Fibroblast of skin of abdomen (primary cell): ENCODE measurements at regions not wholly inside any gene's neighbourhood (a gene's known extent, or its start where the extent isn't known, plus 50 kb on each side); places are given as distances from the start of the nearest gene placed in this dataset.

ENCODE experiments used
- DNase-seq: peaks from one replicate; pipeline ENCODE4 v3.0.0-alpha.2; 2013

DNA sequence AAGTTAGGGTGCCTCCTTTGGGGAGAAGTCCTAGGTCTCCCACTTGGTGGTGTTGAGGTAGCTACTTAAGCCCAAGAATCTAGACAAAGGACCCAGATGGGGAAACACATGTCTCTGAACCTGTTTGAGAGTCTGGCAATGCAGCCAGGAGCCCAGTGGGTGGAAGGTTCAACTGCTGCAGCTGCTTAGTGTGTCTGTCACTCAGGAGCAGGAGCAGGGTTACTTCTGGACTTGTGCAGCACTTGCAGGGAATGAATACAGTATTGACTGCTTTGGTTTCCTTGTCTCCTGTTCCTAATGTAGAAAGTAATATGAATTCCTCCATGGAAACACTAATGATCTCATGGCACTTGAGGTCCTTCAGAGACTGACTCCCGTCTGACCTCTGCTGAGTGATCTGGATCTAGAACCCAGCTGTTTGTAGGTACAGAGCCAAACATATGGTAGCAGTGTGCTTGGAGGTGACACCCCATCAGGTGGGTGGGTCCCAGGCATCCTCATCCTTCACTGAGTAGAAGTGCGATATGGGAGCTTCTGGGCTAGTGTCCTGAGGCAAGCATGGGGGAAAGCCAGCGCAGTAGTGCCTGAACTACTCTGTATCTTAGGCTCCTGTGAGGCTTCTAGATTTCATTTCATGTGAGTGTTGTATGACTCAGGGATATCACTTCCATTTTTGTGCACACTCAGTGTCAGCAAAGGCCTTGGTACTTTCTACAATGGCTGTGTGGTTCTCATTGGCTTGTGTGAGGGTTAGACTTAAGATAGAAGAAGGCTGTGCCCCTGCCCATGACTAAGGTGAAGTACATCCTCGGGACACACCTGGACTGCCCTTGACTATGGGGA lies 85.0 kb upstream of the WDR1 start:
- DNase-seq, result no peak

GRCh38 chr4:10200869-10201268 lies 84.3 kb upstream of the WDR1 start:
- DNase-seq, result no peak

DNA sequence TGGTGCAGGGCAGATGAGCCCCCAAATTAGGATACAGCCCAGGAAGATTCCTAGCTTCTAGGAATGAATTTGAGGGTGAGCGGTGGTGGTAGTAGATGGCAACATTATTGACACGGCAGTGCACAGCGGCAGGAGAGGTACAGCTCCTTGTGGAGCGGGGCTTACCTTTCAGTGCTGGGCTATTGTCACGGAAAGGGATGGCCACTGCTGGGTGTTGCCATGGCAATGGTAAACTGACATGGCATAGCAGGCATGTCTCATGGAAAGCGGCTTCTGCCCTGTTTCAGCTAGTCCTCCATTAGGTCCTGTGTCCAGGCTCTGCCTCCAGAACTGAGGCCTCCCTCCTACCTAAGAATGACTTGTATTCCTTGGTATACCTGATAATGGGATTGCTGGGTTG lies 81.8 kb upstream of the WDR1 start:
- DNase-seq, result no peak

GRCh38 chr4:10197952-10198351 lies 81.4 kb upstream of the WDR1 start:
- no peak for DNase-seq

GRCh38 chr4:10196191-10196590 lies 79.6 kb upstream of the WDR1 start:
- no peak for DNase-seq

GRCh38 chr4:10192331-10192730 lies 75.7 kb upstream of the WDR1 start:
- DNase-seq, result no peak

- DNase-seq, result no peak
Observed at GRCh38 chr4:10188400-10189004, 71.9 kb upstream of the WDR1 start.

DNA sequence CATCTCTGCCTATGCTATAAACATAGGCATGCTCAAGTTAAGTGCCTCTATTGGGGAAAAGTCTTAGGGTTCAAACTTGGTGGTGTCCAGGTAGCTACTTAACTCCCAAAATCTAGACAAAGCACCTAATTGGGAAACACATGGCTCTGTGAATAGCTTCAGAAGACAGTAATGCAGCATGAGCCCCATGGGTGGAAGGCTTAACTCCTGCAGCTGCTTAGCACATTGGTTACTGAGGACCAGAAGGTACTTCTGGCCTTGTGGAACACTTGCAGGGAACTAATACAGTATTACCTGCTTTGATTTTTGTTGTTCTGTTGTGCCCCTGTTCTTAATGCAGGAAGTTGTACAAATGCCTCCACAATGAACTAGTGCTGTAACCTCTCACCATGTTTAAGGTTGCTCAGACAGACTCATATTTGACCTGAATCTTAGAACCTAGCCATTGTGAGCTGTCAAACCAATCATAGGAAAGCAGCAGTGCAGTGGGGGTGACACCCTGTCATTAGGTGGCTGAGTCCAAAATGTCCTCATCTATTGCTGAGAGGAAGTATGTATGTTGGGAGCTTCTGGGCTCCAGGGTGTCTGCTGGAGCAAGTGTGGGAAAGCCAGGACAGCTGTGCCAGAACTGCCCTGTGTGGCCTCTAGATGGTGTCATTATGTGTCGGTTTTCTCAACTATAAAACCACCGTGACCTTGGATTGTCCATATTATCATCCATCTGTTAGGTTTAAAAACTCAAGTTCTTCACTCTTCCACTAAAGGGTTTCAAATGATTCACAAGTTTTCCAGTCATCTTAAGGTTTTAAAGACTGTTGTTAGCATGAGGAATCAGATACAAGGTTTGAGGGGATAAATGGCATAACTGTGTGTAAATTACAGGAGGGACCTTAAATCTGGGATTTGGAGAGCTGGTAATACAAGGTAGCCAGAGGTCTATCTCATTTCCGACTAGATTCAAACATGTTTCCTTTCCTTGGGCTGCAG lies 69.9 kb upstream of the WDR1 start:
- DNase-seq, result no peak

- DNase-seq, result no peak
Observed at GRCh38 chr4:10185518-10186227, 69.1 kb upstream of the WDR1 start.

DNA sequence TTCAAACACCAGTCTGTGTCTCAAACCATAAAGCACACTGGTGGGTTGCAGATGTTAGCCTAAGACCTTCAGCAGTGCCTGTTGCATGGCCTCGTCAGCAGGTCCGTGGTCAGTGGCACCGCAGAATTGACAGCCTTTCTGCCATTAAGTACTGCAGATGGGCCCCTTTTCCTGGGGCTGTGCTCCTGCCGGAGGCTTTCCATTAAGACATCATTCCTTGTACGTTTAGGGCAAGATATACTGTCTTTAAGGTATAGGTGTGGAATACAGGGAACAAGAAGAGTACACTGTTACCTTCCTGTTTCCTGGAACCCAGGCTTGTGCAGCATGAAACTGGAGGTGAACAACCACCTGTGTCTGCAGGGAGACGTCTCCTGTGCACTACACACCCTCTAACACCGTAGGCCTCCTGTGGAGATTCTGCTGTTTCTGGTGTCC lies 67.9 kb upstream of the WDR1 start:
- DNase-seq, result no peak

DNA sequence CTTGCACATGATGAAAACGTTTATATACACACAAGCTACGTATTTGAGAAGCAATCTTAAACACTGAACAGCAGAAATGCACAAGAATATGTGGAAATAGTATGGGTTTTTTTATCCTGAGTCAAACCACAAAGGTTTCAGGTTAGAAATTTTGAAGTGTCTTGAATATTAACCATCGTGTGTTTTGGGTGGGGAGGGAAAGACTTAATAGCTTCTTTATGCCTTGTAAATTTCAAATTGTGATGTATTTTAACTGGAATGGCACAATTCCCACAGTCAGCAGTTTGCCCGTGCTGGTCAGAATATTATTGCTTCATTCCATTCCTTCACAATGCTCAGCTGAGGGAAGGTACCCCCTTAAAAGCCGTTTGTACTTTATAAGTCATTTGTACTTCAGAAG lies 67.4 kb upstream of the WDR1 start:
- peak; percentile 66 for DNase-seq

DNA sequence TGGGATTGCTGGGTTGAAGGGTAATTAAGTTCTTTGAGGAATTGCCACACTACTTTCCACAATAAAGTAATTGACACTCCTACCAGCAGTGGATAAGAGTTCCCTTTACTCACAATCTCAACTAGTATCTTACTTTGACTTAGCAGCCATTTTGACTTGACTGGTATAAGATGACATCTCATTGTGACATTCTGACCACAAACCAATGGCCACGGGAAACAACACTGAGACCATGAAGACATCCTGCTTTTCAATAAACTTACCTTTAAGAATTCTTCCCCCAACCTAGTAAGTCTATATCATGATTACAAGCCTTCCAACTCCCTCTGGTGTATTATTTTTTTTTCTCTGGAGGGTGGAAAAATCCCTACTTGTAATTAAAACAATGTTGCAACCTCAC lies 66.9 kb upstream of the WDR1 start:
- no peak for DNase-seq

GRCh38 chr4:10182446-10183424 lies 66.1 kb upstream of the WDR1 start:
- DNase-seq, result no peak

DNA sequence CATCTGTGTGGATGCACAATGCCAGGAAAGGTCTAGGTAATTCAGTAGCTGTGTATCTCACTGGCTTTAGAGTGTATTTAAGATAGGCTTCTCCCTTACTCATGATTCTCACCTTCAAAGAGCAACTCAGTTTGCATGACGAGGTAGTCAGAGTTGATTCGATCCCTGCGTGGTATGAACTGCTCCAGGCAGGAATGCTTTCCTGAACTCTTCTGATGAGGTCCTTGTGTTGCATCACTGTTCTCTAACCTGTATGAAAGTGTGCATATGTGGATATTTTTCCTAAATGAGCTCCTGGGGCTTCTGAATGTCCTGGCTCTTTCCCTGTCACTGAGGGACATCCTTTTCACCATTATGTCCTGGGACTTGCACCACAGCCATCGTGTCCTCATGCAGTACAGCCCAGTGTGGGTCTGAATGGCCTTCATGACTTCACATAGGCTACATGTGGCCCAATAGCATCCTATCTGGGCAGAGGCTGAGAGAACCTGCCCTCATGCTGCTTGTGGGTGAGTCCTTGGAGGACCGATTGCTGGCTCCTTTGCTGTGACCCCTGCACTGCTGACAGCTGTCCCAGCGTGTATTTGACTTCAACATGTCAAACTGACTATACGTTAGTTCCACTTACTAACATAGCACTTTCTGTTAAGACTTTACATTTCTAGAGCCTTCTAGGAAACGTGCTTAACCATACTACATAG lies 65.3 kb upstream of the WDR1 start:
- no peak for DNase-seq

- DNase-seq, result peak; percentile 56
Observed at GRCh38 chr4:10180927-10181744, 64.5 kb upstream of the WDR1 start.

- no peak for DNase-seq
Observed at GRCh38 chr4:10180603-10180926, 64.0 kb upstream of the WDR1 start.

GRCh38 chr4:10179957-10180602 lies 63.5 kb upstream of the WDR1 start:
- DNase-seq, result peak; percentile 56

DNA sequence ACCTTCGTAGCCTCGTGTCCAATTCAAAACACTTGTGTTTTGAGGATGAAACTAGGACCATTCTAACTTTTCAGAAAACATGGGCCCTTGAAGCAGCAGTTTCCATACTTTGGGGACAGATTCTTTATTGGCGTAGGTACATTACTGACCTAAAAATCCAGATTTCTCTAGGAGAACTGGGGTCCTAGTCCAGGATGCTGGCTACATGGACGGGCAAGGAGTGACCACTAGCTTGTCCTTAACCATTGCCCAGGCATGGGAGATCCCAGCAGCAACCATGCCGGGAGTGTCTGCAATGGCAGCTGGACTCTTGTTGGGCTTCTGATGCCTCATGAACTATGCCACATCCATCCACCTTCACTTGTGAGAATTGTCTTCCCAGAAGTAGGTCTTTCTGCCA lies 62.2 kb upstream of the WDR1 start:
- no peak for DNase-seq

GRCh38 chr4:10175626-10176025 lies 59.0 kb upstream of the WDR1 start:
- DNase-seq, result no peak
